ENCODE measurements at regions not wholly inside any gene's neighbourhood (a gene's known extent, or its start where the extent isn't known, plus 50 kb on each side); places are given as distances from the start of the nearest gene placed in this dataset.

DNA sequence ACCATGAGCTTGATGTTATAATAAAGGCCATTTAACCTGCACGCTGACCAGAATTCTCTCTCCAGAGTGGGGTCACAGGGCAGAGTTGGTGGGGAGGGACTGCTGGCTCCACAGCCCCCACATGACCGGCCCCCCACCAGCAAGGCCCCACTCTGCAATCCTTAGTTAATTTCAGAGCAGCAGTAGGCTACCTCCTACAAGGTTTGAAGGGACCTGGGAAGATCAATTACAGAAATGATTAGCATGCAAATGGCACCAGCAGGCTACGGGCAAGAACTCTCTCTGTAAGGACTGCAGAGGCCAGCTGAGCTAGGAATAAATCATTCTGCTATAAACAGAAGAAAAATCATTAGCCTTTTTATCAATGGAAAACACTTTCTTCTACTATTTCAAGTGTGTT is 135.3 kb downstream of the C1D start:
- no peak for DNase-seq

DNA sequence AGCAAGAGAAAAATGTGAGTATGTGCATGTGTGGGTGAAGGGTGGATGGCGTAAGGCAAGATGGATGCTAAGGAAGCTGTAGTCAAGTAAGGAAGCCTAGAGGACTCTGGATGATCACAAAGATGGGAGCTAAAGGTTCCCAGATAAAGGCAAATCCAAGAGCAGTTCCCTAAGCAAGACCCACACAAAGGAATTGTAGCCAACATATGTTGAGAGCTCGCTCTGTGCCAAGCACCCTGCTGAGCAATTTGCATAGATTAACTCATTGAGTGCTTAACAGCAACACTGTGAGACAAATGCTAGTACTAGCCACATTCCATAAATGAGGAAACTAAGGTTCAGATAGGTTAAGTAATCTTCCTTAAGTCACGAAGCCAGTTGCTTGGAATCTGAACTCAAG is 132.6 kb downstream of the C1D start:
- no peak for DNase-seq

- DNase-seq: no peak
Measured at GRCh38 chr2:67936969-67937368, 125.8 kb downstream of the C1D start.

- DNase-seq: no peak
Measured at GRCh38 chr2:67938053-67938452, 124.8 kb downstream of the C1D start.

DNA sequence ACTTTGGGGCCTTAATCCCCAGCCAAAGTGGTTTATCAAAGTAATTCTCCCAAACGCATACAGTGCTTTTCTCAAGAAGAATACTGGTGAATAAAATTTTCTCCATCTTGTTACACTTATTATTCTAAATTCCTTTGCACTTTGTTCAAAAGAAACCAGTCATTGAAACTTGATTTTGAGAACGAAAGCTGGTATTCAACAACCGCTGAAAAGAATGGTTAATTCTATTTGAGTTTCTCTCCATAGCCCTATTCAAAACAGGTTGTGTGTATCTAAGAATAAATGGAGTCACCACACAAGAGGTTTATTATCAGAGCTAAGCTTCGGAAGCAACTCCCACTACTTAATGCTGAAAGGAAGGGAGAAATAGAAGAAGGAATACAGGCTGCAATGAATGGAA is 117.7 kb downstream of the C1D start:
- no peak for DNase-seq

GRCh38 chr2:67945940-67946339 is 116.9 kb downstream of the C1D start:
- DNase-seq: no peak

GRCh38 chr2:67948057-67948456 is 114.7 kb downstream of the C1D start:
- no peak for DNase-seq

DNA sequence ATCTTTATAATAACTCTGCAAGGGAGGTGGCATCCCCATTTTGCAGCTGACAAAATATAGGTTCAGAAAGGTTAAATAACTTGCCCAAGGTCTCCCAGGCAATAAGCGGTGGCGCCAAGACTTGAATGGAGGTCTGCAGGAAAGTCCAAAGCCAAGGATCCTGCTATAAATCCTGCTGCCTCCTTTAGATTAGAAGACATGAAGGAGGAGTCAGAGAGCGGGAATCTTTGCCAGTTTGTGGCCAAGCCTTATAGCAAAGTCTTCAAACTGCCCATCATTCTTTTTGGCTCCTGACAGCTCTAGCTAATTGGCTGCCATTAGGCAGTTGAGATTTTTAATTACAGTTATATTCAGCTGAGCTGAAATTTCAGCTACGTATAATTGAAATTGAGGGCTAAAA is 114.3 kb downstream of the C1D start:
- DNase-seq: no peak

DNA sequence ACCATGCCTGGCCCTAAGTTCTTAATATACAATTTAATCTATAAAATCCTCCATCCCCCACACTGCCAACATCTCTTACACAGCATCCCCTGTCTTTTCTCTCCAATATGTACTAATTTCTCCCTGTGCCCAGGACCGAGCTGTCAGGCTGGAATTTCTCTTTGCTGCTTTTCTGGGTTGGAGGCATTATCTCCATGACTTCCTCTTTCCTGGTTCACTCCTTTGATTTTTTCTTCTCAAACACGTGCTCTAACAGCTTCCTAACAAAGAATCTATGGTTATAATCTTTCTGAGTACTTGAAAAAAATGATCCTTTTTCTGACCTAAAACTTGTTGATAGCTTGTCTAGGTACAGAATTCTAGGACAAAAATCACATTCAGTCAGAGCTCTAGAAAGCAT is 112.8 kb downstream of the C1D start:
- DNase-seq: no peak

DNA sequence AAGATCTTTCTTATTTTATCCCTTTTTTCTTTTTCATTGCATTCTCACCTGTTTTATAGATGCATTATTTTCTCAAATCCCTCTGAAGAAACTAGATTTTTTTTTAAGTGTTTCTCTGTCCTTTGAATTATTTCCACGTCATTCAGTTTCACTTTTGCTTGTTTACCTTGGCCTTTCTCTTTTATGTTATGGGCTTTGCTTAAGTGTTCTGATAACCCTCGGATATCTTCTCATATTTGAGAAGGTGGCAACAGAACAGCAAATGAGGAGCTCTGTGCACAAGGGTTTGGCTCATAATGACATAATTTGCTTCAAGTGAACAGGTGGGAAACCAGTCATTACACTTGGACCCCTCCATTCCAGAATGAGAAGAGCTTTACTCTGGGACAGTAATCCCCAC is 111.9 kb downstream of the C1D start:
- no peak for DNase-seq

GRCh38 chr2:67952066-67952465 is 110.7 kb downstream of the C1D start:
- no peak for DNase-seq

DNA sequence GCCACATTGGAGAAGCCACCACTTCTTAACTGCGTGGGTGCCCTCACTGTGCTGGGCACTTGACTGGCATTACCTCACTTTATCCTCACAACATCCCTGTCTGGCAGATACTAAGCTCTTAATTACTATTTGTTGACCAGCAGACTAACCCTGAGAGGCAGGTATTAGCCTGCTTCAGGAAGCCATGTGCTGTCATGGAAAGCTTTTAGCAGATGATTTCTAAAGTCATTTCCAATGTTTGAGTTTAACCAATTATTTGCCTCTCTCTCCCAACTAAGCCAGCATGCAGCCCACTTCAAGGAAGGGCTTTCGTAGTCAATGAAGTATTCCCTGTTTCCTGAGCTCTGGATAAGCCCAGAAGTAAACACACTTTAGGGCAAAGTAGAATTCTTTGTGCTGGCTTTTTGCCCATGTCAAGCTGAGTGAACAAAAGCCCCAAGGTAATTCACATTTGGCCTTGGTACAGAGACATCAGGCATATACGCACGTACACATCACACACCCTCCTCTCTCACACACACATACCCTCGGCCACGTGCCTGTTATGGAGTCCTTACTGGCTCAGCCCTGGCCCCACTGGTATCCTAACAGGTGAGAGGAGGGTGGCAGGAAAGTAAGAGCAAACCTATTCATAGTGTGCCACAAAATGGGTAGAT is 108.6 kb downstream of the C1D start:
- DNase-seq: no peak

- no peak for DNase-seq
Measured at GRCh38 chr2:67955748-67956603, 106.8 kb downstream of the C1D start.

DNA sequence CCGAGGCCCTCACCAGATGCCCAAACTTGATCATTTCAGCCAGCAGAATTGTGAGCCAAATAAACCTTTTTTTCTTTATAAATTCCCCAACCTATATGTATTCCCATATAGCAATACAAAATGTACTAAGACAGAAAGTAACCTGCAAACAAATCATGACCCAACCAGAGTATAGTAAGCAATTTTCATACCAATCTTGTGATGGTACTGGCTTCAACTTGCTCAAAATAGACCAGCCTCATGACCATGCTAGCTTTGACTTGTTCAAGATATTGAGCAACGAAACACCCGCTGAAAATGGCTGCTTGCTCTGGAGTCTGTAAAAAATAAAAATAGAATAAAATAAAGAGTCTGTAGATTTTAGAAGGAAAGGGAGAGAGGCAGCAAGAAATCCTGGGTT is 97.6 kb downstream of the C1D start:
- no peak for DNase-seq

- DNase-seq: no peak
Measured at GRCh38 chr2:67970071-67970470, 92.7 kb downstream of the C1D start.

- DNase-seq: no peak
Measured at GRCh38 chr2:67970542-67970941, 92.3 kb downstream of the C1D start.

DNA sequence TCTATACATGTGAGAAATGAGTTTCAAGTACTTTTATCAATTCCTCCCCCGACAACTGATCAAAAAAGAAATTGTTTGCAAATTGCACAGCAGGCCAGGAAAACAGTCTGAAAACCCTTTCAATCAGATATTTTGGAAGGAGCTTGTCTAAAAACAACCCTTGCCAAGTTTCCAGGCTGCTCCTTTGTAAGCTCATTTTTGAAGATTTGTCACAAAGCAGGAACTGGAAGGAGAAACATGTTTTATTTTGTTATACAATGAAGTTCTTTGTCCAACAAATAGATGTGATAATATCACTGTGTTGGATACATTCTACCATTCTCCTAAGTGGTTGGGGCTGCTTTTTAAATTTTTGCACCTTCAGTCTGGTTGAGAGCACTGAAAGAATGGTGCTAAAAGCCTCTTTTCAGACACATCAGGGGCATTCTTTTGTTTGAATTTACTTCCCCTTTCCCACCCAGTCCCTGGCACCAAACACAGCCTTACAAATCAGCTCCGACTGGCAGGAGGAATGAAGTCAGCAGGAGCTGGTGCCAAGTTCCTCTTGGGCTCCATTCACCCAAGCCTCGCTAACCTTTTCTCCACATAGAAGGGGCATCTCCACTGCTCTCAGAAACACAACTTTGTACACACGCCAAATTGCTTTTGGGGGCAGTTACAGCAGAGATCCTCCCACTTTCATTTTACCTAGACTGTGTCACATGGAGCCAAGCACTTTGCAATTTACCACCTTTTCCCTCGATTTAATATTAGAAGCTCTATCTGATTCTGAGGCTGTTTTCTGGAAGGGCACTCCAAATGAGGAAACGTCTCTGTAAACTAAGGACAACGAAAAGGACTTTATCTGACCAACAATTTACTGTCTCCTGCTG is 88.0 kb downstream of the C1D start:
- no peak for DNase-seq

DNA sequence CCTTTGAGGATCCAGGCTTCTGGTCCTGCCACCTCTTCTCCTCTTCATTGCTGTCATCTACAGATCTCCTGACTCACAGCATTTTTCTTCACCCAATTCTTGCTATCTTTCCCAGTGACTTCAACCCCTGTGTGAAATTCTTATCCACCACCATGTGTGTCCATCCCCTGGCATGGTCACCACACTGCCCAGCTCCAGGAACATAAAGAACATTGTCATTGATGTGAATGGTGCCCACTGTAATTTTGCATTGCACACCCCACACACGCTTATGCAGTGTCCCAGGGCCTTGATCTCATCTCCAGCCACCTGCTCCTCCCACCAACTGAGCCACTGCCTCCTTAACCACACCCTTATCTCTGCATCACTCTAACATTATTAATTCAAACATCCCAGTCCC is 85.3 kb downstream of the C1D start:
- DNase-seq: no peak

- no peak for DNase-seq
Measured at GRCh38 chr2:67982956-67983355, 79.8 kb downstream of the C1D start.

- DNase-seq: no peak
Measured at GRCh38 chr2:67984600-67984999, 78.2 kb downstream of the C1D start.

DNA sequence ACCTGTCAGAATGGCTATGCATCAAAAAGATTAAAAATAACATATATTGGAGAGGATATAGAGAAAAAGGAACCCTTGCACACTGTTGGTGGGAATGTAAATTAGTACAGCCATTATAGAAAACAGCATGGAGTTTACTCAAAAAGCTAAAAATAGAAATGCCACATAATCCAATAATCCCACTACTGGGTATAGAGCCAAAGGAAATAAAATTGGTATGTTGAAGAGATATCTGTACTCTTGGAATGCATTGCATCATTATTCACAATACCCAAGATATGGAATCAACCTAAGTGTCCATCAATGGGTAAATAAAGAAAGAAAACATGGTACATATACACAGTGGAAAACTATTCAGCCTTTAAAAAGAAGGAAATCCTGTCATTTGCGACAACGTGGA is 77.2 kb downstream of the C1D start:
- DNase-seq: no peak

DNA sequence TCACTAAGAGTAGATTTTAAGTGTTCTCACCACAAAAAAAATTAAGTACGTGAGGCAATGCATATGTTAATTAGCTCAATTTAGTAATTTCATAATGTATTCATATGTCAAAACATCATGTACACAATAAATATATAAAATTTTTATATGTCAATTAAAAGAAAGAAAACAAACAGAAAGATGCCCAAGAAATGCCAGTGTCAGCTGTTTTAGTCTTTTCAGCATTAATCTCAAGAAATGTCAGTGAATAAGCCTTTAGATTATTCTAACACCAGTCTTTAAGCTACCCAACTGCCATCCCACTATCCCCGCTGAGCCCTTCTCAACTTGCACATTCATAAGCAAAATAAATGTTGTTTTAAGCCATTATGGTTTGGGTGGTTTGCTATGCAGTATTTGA is 76.5 kb downstream of the C1D start:
- DNase-seq: no peak

All from CD4-positive, alpha-beta T cell treated with Interleukin-21 for 1 hour (primary cell).